Astrocyte (in vitro differentiated cells and primary cell): ENCODE measurements at regions not wholly inside any gene's neighbourhood (a gene's known extent, or its start where the extent isn't known, plus 50 kb on each side); places are given as distances from the start of the nearest gene placed in this dataset.
"Not testable (repeated sequence)": the region's sequence is repeated elsewhere in the genome, so short reads cannot be mapped to it uniquely, and the experiment has no call there.

Experiments used
- EZH2 ChIP-seq: IDR thresholded peaks from 2 replicates; pipeline ENCODE4 v1.6.1; 2012; ENCODE audit warnings: mild to moderate bottlenecking, low read length, inconsistent platforms; ENCODE audit not compliant: insufficient read depth
- TF ChIP-seq, protein P1 (sequence below): IDR thresholded peaks from 2 replicates; pipeline ENCODE4 v1.5.1; 2011; ENCODE audit warnings: low read depth, mild to moderate bottlenecking, inconsistent platforms, low read length, moderate library complexity; ENCODE audit not compliant: insufficient read depth

GRCh38 chr15:61362912-61363311, 133.8 kb upstream of the RORA start:
- TF ChIP-seq, protein P1, sequence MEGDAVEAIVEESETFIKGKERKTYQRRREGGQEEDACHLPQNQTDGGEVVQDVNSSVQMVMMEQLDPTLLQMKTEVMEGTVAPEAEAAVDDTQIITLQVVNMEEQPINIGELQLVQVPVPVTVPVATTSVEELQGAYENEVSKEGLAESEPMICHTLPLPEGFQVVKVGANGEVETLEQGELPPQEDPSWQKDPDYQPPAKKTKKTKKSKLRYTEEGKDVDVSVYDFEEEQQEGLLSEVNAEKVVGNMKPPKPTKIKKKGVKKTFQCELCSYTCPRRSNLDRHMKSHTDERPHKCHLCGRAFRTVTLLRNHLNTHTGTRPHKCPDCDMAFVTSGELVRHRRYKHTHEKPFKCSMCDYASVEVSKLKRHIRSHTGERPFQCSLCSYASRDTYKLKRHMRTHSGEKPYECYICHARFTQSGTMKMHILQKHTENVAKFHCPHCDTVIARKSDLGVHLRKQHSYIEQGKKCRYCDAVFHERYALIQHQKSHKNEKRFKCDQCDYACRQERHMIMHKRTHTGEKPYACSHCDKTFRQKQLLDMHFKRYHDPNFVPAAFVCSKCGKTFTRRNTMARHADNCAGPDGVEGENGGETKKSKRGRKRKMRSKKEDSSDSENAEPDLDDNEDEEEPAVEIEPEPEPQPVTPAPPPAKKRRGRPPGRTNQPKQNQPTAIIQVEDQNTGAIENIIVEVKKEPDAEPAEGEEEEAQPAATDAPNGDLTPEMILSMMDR: not testable (repeated sequence)
- TF ChIP-seq EZH2: not testable (repeated sequence)
